BE2C (cell line): ENCODE measurements at regions not wholly inside any gene's neighbourhood (a gene's known extent, or its start where the extent isn't known, plus 50 kb on each side); places are given as distances from the start of the nearest gene placed in this dataset.

ENCODE experiments used
- DNase-seq: peaks from one replicate; pipeline ENCODE4 v3.0.0-alpha.2; 2020
- H3K27me3 ChIP-seq: fragments of 250-450 bp; sonication (Bioruptor Pico); 2 replicates; pipeline ENCODE4 v1.5.1; 2020; ENCODE audit warnings: mild to moderate bottlenecking
- H3K36me3 ChIP-seq: fragments of 250-450 bp; sonication (Bioruptor Pico); 2 replicates; pipeline ENCODE4 v1.5.1; 2020; ENCODE audit warnings: mild to moderate bottlenecking
- H3K4me1 ChIP-seq: fragments of 250-450 bp; sonication (Bioruptor Pico); 2 replicates; pipeline ENCODE4 v1.5.1; 2020
- H3K4me3 ChIP-seq: 2 replicates; pipeline ENCODE4 v1.5.1; 2011; ENCODE audit warnings: low read depth, low read length
- H3K9me3 ChIP-seq: fragments of 250-450 bp; sonication (Bioruptor Pico); 2 replicates; pipeline ENCODE4 v1.5.1; 2020
- TF ChIP-seq, protein P1 (sequence below): IDR thresholded peaks from 2 replicates; pipeline ENCODE4 v1.5.1; 2012; ENCODE audit warnings: mild to moderate bottlenecking, low read depth, low read length

DNA sequence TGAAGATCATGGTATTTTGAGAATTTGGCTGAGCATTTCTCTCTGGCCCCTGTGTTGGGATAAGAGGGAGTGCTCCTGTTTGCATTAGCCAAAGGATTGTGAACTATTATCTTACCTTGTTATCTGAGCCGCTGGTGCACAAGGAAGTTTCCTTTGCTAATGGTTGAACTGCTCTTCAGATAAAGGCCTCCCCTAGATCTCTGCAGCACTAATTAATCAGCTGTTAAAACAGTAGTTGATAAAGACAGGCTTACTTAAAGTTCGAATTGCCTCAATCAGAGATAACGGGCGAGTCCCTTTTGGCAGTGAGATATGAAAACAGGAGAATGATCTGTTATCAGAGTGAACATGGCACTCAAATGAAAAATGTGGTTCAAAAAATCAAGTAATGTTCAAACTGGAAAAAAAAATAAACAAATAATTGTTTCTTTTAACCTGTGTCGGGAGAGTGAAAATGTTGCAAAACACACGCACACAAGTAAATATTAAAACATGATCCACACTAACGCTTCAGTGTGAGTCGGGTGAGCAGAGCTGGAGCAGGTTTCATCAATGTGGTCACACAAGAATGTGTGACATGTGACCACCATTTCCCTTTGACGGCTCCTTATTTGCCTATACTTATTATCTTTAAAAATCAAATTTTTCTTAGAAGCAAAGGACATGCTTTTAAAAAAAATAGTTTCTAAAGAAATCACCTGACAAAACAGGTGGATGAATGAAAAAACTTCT lies 469.1 kb downstream of the SOX2 start:
- peaks cover 9% of the 10 kb centered on the region; the same call in 1 of the 2 replicates for H3K4me1 ChIP-seq
- TF ChIP-seq, protein P1, sequence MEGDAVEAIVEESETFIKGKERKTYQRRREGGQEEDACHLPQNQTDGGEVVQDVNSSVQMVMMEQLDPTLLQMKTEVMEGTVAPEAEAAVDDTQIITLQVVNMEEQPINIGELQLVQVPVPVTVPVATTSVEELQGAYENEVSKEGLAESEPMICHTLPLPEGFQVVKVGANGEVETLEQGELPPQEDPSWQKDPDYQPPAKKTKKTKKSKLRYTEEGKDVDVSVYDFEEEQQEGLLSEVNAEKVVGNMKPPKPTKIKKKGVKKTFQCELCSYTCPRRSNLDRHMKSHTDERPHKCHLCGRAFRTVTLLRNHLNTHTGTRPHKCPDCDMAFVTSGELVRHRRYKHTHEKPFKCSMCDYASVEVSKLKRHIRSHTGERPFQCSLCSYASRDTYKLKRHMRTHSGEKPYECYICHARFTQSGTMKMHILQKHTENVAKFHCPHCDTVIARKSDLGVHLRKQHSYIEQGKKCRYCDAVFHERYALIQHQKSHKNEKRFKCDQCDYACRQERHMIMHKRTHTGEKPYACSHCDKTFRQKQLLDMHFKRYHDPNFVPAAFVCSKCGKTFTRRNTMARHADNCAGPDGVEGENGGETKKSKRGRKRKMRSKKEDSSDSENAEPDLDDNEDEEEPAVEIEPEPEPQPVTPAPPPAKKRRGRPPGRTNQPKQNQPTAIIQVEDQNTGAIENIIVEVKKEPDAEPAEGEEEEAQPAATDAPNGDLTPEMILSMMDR = no peak
- no peaks in the 10 kb centered on the region for H3K36me3 ChIP-seq
- no peaks in the 10 kb centered on the region for H3K27me3 ChIP-seq
- H3K9me3 ChIP-seq = no peaks in the 10 kb centered on the region
- H3K4me3 ChIP-seq = no peak overlapping the region
- no peak for DNase-seq

GRCh38 chr3:182182531-182182968 lies 470.8 kb downstream of the SOX2 start:
- H3K4me1 ChIP-seq = peaks cover 9% of the 10 kb centered on the region; the same call in 1 of the 2 replicates
- H3K9me3 ChIP-seq = no peaks in the 10 kb centered on the region
- H3K4me3 ChIP-seq = no peak overlapping the region
- no peaks in the 10 kb centered on the region for H3K36me3 ChIP-seq
- no peaks in the 10 kb centered on the region for H3K27me3 ChIP-seq
- TF ChIP-seq, protein P1 = no peak
- no peak for DNase-seq

- peaks cover 9% of the 10 kb centered on the region; the same call in 1 of the 2 replicates for H3K4me1 ChIP-seq
- H3K27me3 ChIP-seq = no peaks in the 10 kb centered on the region
- no peak for DNase-seq
- TF ChIP-seq, protein P1 = no peak
- H3K9me3 ChIP-seq = no peaks in the 10 kb centered on the region
- no peaks in the 10 kb centered on the region for H3K36me3 ChIP-seq
- no peak overlapping the region for H3K4me3 ChIP-seq
Measured at GRCh38 chr3:182183716-182184430, 472.1 kb downstream of the SOX2 start.

- Histone ChIP-seq H3K4me1 (peaks cover 2% of the 10 kb centered on the region; the same call in 1 of the 2 replicates), H3K4me3 (no peak overlapping the region), H3K9me3 (no peaks in the 10 kb centered on the region), H3K36me3 (no peaks in the 10 kb centered on the region), H3K27me3 (no peaks in the 10 kb centered on the region)
- TF ChIP-seq, protein P1 = no peak
- DNase-seq = no peak
Measured at GRCh38 chr3:182185313-182185712, 473.6 kb downstream of the SOX2 start.

- Histone ChIP-seq H3K36me3 (no peaks in the 10 kb centered on the region), H3K4me3 (no peak overlapping the region), H3K27me3 (peaks cover 2% of the 10 kb centered on the region; the same call in 1 of the 2 replicates), H3K9me3 (no peaks in the 10 kb centered on the region), H3K4me1 (no peaks in the 10 kb centered on the region)
- no peak for DNase-seq
- TF ChIP-seq, protein P1 = no peak
Measured at GRCh38 chr3:182190056-182190455, 478.3 kb downstream of the SOX2 start.

DNA sequence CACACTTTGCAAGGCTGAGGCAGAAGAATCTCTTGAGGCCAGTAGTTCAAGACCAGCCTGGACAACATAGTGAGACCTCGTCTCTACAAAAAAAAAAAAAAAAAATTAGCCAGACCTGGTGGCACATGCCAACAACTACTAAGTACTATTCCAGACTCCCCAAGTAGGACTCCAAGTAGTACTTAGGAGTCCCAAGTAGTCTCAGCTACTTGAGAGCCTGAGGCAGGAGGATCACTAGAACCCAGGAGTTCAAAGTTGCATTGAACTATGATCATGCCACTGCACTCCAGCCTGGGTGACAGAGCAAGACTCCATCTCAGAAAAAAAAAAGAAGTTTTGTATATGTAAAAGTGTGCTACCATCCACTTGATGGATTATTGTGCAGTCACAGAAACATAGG lies 486.6 kb downstream of the SOX2 start:
- H3K27me3 ChIP-seq = peaks cover 2% of the 10 kb centered on the region; the same call in 1 of the 2 replicates
- H3K36me3 ChIP-seq = no peaks in the 10 kb centered on the region
- no peaks in the 10 kb centered on the region for H3K9me3 ChIP-seq
- TF ChIP-seq, protein P1 = no peak
- no peak for DNase-seq
- no peaks in the 10 kb centered on the region for H3K4me1 ChIP-seq
- H3K4me3 ChIP-seq = no peak overlapping the region
